HepG2 (cell line): ENCODE measurements at regions not wholly inside any gene's neighbourhood (a gene's known extent, or its start where the extent isn't known, plus 50 kb on each side); places are given as distances from the start of the nearest gene placed in this dataset.

Experiments used
- CHD2 ChIP-seq: IDR thresholded peaks from 2 replicates; pipeline ENCODE4 v1.6.1; 2011; ENCODE audit warnings: low read depth, low read length, improper control_type of control experiment
- EHMT2 ChIP-seq: fragments of 200-600 bp; sonication (generic); IDR thresholded peaks from 2 replicates; pipeline ENCODE4 v1.7.0; 2017; ENCODE audit warnings: antibody characterized with exemption, low read depth, low read length, borderline replicate concordance
- HCFC1 ChIP-seq: fragments of 150-350 bp; IDR thresholded peaks from 2 replicates; pipeline ENCODE4 v1.6.1; 2014; ENCODE audit warnings: low read depth, low read length
- HNF4A ChIP-seq: sonication (generic); formaldehyde crosslinking; IDR thresholded peaks from 2 replicates; pipeline ENCODE4 v1.4.0; 2020; ENCODE audit warnings: missing genetic modification reagents
- KDM4B ChIP-seq: sonication (generic); formaldehyde crosslinking; IDR thresholded peaks from 2 replicates; pipeline ENCODE4 v1.4.0; 2020; ENCODE audit warnings: missing genetic modification reagents
- MEF2D ChIP-seq: sonication (generic); formaldehyde crosslinking; IDR thresholded peaks from 2 replicates; pipeline ENCODE4 v1.5.1; 2020; ENCODE audit warnings: mild to moderate bottlenecking, missing genetic modification reagents
- MNT ChIP-seq: fragments of 450-650 bp; IDR thresholded peaks from 2 replicates; pipeline ENCODE4 v1.6.1; 2016
- MTA1 ChIP-seq: sonication (generic); formaldehyde crosslinking; IDR thresholded peaks from 2 replicates; pipeline ENCODE4 v1.4.0; 2020; ENCODE audit warnings: missing genetic modification reagents, mild to moderate bottlenecking, borderline replicate concordance
- NCOA2 ChIP-seq: sonication (generic); formaldehyde crosslinking; IDR thresholded peaks from 2 replicates; pipeline ENCODE4 v1.8.0; 2022; ENCODE audit warnings: inconsistent platforms
- NR1H2 ChIP-seq: sonication (generic); formaldehyde crosslinking; IDR thresholded peaks from 2 replicates; pipeline ENCODE4 v1.8.1; 2022; ENCODE audit warnings: low read depth, missing genetic modification reagents, borderline replicate concordance
- NR2F2 ChIP-seq: IDR thresholded peaks from 2 replicates; pipeline ENCODE4 v1.6.1; 2012; ENCODE audit warnings: low read depth, inconsistent platforms, borderline replicate concordance
- PRMT3 ChIP-seq: sonication (generic); formaldehyde crosslinking; IDR thresholded peaks from 2 replicates; pipeline ENCODE4 v1.8.1; 2022; ENCODE audit warnings: low read depth, mild to moderate bottlenecking, moderate library complexity, missing genetic modification reagents, borderline replicate concordance
- RBFOX2 ChIP-seq: fragments of 200-400 bp; formaldehyde crosslinking; IDR thresholded peaks from 2 replicates; pipeline ENCODE4 v1.6.1; 2017; ENCODE audit warnings: low read depth, mild to moderate bottlenecking, low read length
- SMAD1 ChIP-seq: sonication (generic); formaldehyde crosslinking; IDR thresholded peaks from 2 replicates; pipeline ENCODE4 v1.4.0; 2020; ENCODE audit warnings: missing genetic modification reagents, low read depth, mild to moderate bottlenecking, borderline replicate concordance
- SMC3 ChIP-seq: IDR thresholded peaks from 2 replicates; pipeline ENCODE4 v1.6.1; 2011; ENCODE audit warnings: low read length, improper control_type of control experiment
- SRSF1 ChIP-seq: fragments of 200-400 bp; formaldehyde crosslinking; optimal IDR thresholded peaks from 2 replicates; pipeline ENCODE3; 2017; ENCODE audit warnings: mild to moderate bottlenecking, low read depth, low read length, moderate library complexity
- SUZ12 ChIP-seq: fragments of 150-350 bp; IDR thresholded peaks from 2 replicates; pipeline ENCODE4 v1.6.1; 2014; ENCODE audit warnings: low read depth, low read length
- TOE1 ChIP-seq: sonication (generic); formaldehyde crosslinking; IDR thresholded peaks from 2 replicates; pipeline ENCODE4 v1.4.0; 2020; ENCODE audit warnings: mild to moderate bottlenecking, missing genetic modification reagents
- ZBTB42 ChIP-seq: sonication (generic); formaldehyde crosslinking; IDR thresholded peaks from 2 replicates; pipeline ENCODE4 v1.5.0; 2020; ENCODE audit warnings: mild to moderate bottlenecking, missing genetic modification reagents
- ZKSCAN8 ChIP-seq: IDR thresholded peaks from 2 replicates; pipeline ENCODE4 v1.6.1; 2016; ENCODE audit warnings: borderline replicate concordance, missing genetic modification reagents, missing compliant biosample characterization
- ZNF234 ChIP-seq: sonication (generic); formaldehyde crosslinking; conservative IDR thresholded peaks from 2 replicates; pipeline ENCODE4 v1.5.1; 2020; ENCODE audit warnings: mild to moderate bottlenecking, missing genetic modification reagents
- ZNF382 ChIP-seq: sonication (generic); formaldehyde crosslinking; IDR thresholded peaks from 2 replicates; pipeline ENCODE4 v1.5.0; 2020; ENCODE audit warnings: missing genetic modification reagents, mild to moderate bottlenecking, borderline replicate concordance
- ZNF460 ChIP-seq: sonication (generic); formaldehyde crosslinking; IDR thresholded peaks from 2 replicates; pipeline ENCODE4 v1.5.1; 2020; ENCODE audit warnings: missing genetic modification reagents, mild to moderate bottlenecking, borderline replicate concordance
- ZNF510 ChIP-seq: sonication (generic); formaldehyde crosslinking; IDR thresholded peaks from 2 replicates; pipeline ENCODE4 v1.4.0; 2020; ENCODE audit warnings: low read depth, mild to moderate bottlenecking, missing genetic modification reagents
- ZNF546 ChIP-seq: sonication (generic); formaldehyde crosslinking; conservative IDR thresholded peaks from 2 replicates; pipeline ENCODE4 v1.8.1; 2023; ENCODE audit warnings: mild to moderate bottlenecking, missing genetic modification reagents
- ZNF615 ChIP-seq: sonication (generic); formaldehyde crosslinking; IDR thresholded peaks from 2 replicates; pipeline ENCODE4 v1.5.0; 2020; ENCODE audit warnings: mild to moderate bottlenecking, missing genetic modification reagents, borderline replicate concordance
- ZNF678 ChIP-seq: sonication (generic); formaldehyde crosslinking; IDR thresholded peaks from 2 replicates; pipeline ENCODE4 v1.4.0; 2020; ENCODE audit warnings: mild to moderate bottlenecking, missing genetic modification reagents
- ZNF709 ChIP-seq: sonication (generic); formaldehyde crosslinking; IDR thresholded peaks from 2 replicates; pipeline ENCODE4 v1.5.0; 2020; ENCODE audit warnings: mild to moderate bottlenecking, missing genetic modification reagents
- ZNF782 ChIP-seq: sonication (generic); formaldehyde crosslinking; IDR thresholded peaks from 2 replicates; pipeline ENCODE4 v1.4.0; 2020; ENCODE audit warnings: missing genetic modification reagents, mild to moderate bottlenecking, borderline replicate concordance
- ZNF83 ChIP-seq: sonication (generic); formaldehyde crosslinking; IDR thresholded peaks from 2 replicates; pipeline ENCODE4 v1.4.0; 2020; ENCODE audit warnings: missing genetic modification reagents, mild to moderate bottlenecking, borderline replicate concordance
- TF ChIP-seq, protein P1 (sequence below): sonication (generic); formaldehyde crosslinking; IDR thresholded peaks from 2 replicates; pipeline ENCODE4 v1.9.0; 2021; ENCODE audit warnings: missing genetic modification reagents, mild to moderate bottlenecking, borderline replicate concordance

GRCh38 chrY:7310482-7311269 is 399.1 kb upstream of the AMELY start (continued):
- 0 out of 2 replicates have a peak, but pooled peaks have one; percentile 22 for TF ChIP-seq MNT
- TF ChIP-seq EHMT2: no peak
- TF ChIP-seq ZBTB42 (CRISPR knock-in tag): no peak
- 0 out of 2 replicates have a peak, but pooled peaks have one; percentile 5 for TF ChIP-seq SMC3
- TF ChIP-seq ZNF709 (CRISPR knock-in tag): no peak
- TF ChIP-seq PRMT3 (CRISPR knock-in tag): no peak
- TF ChIP-seq TOE1: no peak
- TF ChIP-seq NCOA2 (CRISPR knock-in tag): peak; percentile 28; the same call in 1 of the 2 replicates
- TF ChIP-seq SUZ12: no peak
- TF ChIP-seq ZNF460 (CRISPR knock-in tag): no peak
- no peak for TF ChIP-seq ZNF510
- TF ChIP-seq HCFC1: no peak
- no peak for TF ChIP-seq MTA1
- no peak for TF ChIP-seq ZNF615 (CRISPR knock-in tag)
- TF ChIP-seq SMAD1: no peak
- no peak for TF ChIP-seq SRSF1
- no peak for TF ChIP-seq ZNF782
- TF ChIP-seq CHD2: no peak
- no peak for TF ChIP-seq ZNF678 (CRISPR knock-in tag)
- TF ChIP-seq ZNF234: no peak
- no peak for TF ChIP-seq KDM4B (CRISPR knock-in tag)
- no peak for TF ChIP-seq ZNF382
- TF ChIP-seq NR2F2: no peak
- no peak for TF ChIP-seq ZNF546 (CRISPR knock-in tag)
- no peak for TF ChIP-seq ZKSCAN8
- no peak for TF ChIP-seq MEF2D (CRISPR knock-in tag)
- no peak for TF ChIP-seq NR1H2
- TF ChIP-seq, protein P1, sequence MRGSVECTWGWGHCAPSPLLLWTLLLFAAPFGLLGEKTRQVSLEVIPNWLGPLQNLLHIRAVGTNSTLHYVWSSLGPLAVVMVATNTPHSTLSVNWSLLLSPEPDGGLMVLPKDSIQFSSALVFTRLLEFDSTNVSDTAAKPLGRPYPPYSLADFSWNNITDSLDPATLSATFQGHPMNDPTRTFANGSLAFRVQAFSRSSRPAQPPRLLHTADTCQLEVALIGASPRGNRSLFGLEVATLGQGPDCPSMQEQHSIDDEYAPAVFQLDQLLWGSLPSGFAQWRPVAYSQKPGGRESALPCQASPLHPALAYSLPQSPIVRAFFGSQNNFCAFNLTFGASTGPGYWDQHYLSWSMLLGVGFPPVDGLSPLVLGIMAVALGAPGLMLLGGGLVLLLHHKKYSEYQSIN: no peak
- no peak for TF ChIP-seq ZNF83 (CRISPR knock-in tag)
- TF ChIP-seq RBFOX2: no peak
- peak; percentile 76 for TF ChIP-seq HNF4A (CRISPR knock-in tag)
